SH-SY5Y (cell line): ENCODE measurements at regions not wholly inside any gene's neighbourhood (a gene's known extent, or its start where the extent isn't known, plus 50 kb on each side); places are given as distances from the start of the nearest gene placed in this dataset.

Experiments
- GATA2 ChIP-seq: IDR thresholded peaks from 2 replicates; pipeline ENCODE4 v1.6.1; 2011; ENCODE audit warnings: mild to moderate bottlenecking, low read depth, low read length
- GATA3 ChIP-seq: IDR thresholded peaks from 2 replicates; pipeline ENCODE4 v1.6.1; 2011; ENCODE audit warnings: low read depth, mild to moderate bottlenecking, low read length, moderate library complexity

DNA sequence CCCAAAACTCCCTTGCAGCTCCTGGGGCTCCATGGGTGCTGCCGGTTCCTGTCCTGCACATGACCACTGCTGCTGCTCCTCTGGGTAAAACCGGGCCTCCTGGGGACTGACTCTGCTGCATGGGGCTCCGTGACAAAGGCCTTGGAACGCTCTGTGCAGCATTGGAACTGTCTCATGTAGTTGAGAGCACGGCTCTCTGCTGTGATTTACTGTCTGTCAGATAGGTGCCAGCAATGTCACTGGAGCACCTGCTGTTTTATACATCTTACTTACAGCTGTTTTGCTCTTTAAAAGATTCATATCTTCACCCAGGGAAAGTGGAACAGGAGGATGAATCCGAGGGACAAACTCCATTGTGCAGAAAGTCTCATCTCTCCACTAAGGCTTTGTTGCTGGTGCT, 138.1 kb downstream of the YIPF5 start:
- TF ChIP-seq GATA3 (no peak), GATA2 (peak; percentile 20; the same call in 1 of the 2 replicates)

DNA sequence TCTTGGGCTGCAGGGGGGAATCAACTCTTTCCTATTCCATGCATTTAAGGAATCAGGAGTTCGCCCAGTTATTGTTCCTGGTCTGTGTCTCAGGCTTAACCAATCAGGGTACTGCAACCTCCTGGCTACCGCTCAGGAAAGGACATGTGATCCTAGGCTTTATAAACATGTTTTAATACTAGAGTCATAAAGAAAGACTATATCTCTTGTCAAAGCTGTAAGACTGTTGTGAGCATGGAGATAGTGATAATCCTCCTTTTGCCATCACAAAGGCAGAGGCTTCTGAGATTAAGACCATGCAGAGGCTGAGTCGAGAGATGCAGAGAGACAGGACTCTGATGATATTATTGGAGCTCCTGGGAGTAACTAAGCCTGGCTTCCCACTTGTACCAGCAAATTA, 137.0 kb downstream of the YIPF5 start:
- TF ChIP-seq GATA2 (no peak), GATA3 (no peak)

DNA sequence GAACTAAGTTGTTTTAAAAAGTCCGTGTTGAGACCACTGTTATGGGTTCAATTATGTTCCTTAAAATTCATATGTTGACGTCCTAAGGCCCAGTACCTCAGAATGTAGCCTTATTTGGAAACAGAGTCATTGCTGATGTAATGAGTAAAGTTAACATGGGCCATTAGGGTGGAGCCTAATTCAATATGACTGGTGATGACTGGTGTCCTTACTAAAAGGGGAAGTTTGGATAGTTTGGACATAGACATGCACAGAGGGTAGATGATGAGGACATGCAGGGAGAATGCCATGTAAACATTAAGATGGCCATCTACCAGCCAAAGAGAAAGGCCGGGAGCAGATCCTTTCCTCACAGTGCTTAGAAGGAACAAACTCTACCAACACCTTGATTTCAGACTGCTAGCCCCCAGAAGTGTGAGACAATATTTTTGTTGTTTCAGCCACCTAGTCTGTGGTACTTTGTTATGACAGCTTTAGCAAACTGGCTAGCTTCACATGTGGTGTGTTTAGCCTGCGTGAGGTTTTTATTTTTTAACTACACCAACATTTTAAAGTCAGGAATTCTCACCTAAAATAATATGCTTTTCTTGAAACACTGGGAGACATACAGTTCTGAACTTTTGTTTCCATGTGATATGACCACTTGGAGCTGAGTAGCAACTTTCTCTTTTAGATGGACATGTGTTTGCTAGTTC, 135.3 kb downstream of the YIPF5 start:
- no peak for TF ChIP-seq GATA3
- TF ChIP-seq GATA2, result no peak

DNA sequence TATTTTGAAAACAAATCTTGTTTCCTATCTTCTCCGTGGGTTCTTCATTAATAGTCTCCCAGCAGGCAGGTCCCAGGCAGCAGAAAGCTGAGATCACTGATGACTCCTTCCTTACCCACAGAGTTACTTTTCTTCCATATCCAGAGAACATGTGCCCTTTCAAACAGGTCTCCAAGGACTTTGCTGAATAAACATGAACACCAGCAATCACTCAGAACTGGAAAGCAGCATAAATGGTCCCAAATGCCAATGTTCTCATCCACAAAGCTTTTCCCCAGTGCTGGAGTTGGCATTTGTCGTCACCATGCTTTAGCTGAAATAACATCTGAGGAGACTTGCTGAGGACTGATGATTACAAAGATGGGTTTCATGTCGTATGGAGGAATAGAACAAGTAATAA, 134.0 kb downstream of the YIPF5 start:
- TF ChIP-seq GATA2 (no peak), GATA3 (no peak)

DNA sequence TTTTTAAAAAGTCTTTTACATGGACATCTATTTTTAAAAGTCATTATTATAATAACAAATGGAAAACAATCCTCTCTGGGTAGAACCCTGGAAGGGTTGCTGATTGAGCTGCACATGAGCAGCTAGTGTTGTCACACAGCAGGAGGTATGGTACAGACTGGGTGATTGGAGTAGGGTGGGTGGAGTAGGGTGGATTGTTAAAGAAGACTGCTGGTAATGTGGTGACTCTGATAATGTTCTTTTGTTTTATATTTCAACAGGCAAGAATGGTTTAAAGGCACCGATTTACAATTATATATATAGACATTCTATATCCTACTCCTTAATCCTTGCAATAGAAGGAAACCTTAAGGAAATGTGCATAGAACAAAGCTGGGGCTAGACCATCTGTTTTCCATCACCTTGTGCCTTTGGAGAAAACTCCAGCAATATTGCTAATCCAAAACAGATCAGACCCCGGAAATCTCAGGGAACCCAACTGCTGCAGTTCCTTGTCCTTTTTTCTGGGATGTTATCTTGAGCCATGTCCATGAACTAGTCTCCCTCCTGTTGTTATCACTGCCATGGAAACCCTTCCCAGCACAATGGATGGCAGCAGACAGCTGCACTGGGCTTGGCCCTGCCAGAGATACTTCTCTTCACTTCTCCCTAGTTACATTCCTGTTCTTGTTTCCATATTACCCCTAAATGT, 129.7 kb downstream of the YIPF5 start:
- TF ChIP-seq GATA2 (no peak), GATA3 (no peak)

DNA sequence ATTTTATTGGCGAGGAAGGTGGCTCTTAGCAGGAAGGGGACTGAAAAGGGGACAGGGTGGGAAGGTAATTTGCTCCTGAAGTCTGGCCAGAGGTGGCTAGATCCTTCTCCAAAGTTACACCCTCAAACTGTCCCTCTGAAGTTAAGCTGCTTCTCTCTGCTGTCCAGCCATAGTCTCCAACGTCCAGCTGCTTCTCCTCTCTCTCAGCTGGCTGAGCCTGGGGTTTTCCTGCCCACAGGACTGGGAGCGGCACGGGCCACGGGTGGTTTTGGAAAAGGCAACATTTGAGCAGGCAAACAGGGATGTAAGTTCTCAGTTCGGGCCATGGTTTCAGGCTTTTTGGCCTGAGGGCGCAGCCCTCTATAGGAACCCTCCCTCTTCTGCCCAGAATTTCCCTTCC, 128.3 kb downstream of the YIPF5 start:
- TF ChIP-seq GATA3, result no peak
- no peak for TF ChIP-seq GATA2

DNA sequence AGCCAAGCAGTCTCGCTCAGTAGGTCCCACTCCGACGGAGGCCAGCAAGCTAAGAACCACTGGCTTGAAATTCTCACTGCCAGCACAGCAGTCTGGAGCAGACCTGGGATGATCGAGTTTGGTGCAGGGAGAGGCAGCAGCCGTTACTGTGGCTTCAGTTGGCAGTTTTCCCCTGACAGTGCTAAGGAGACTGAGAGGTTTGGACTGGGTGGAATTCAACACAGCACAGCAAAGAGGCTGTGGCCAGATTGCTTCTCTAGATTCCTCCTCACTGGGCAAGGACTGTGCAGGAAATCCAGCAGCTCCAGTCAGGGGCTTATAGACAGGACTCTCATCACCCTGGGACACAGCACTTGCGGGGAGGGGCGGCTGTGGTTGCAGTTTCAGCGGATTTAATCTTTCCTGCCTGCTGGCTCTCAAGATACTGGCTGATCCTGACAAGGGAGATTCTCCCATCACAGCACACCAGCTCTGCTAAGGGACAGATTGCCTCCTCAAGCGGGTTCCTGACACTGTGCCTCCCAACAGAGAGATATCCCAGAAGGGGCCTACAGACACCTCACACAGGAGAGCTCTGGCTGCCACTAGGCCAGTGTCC, 122.1 kb downstream of the YIPF5 start:
- TF ChIP-seq GATA2, result no peak
- TF ChIP-seq GATA3, result no peak

DNA sequence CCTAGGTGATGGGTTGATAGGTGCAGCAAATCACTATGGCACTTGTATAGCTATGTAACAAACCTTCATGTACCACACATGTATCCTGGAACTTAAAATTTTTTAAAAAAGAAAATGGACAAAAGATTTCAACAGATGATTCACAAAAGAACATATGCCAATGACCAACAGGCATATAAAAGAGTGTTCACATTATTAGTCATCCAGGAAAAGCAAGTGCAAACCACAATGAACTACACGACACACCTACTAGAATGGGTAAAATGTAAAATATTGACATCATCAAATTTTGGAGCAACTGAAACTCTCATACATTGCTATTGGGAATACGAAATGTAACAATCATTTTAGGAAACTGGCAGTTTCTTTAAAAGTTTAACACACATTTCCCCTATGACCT, 109.9 kb downstream of the YIPF5 start:
- no peak for TF ChIP-seq GATA3
- TF ChIP-seq GATA2, result no peak

DNA sequence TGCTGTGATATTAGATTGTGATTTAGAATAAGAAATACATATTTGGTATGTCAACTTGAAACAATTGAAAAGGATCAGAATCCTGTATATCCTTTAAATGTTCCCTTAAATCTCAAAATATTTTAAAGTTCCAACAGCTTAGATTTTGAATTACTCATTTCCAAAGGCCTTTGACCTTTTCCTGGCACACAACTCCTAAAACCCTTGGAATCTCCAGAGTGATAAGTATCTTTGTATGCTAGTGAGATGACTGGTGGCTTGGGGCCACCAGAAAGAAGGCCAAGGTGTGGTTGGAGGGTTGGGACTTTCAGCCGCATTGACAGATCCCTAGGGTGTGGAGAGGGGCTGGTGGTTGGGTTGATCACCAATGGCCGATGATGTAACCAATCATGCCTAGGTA, 104.7 kb downstream of the YIPF5 start:
- TF ChIP-seq GATA2 (no peak), GATA3 (no peak)

DNA sequence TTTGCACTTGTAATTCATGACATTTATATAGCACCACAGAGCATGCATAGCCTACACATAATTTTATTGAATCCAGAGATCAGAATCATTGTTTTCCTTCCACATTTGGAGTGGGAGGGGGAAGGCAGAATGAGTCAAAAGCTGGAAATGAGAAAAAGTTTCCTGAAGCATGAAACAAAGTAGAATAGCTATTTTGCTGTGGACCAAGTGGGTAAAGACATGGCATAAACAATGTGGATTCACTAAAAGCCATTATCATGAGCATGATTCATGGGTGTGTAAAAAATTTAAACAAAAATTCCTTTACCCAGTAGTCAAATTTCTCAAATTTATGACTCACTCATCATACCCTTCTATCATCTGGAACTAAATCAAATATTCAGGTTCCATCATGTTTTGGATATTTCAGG, 97.9 kb downstream of the YIPF5 start:
- TF ChIP-seq GATA3 (no peak), GATA2 (no peak)

DNA sequence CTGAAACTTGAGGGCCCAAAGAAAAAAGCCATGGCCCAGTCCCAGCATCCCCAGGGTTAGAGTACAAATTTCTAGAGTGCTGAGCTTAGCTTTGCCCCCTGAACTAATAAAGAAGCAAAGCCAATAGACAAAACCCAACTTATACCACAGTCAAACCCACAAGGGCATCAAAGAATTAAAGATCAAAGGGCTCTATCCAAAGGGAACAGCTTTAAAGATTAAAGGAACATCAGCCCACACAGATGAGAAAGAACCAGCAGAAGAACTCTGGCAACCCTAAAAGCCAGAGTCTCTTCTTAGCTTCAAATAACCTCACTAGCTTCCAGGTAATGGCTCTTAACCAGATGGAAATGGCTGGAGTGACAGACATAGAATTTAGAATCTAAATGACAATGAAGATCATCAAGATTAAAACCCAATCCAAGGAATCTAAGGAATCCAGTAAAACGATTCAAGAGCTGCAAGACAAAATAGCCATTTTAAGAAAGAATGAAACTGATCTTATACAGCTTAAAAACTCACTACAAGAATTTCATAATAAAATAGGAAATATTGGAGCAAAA, 93.9 kb downstream of the YIPF5 start:
- TF ChIP-seq GATA2, result no peak
- TF ChIP-seq GATA3, result no peak

DNA sequence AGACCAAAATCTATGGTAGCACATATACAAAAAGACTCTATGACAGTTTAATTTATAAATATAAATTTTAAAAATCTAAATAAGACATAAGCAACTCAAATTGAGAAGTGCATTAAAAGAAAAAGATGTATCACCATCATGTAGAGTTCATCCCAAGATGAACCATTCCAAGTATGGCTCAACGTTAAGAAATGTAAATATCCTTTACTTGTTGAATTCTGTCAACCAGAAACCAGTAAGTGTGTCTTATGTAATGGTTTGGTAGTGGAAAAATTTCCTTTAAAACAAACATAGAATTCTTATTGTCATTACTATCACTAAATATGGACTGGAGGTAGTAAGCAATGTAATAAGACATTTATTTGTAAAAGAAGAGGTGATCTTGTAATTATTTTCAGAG, 87.3 kb downstream of the YIPF5 start:
- TF ChIP-seq GATA2 (no peak), GATA3 (no peak)

DNA sequence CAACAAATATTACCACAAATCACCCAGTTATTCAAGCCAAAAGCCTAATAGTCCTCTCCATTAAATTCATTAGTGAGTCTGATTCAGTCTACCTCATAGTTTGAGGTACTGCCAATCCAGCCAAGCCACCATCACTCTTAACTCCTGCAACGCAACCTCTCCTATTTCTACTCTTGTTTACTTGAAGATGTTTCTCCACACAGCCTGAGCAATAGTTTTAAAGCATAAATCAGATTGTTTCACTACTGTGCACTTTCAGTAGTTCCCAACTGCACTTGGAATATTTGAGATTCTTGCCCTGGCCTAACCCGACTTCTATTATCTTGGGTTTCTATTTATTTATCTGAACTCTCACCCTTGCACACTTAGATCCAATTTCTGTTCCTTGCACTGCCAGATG, 85.5 kb downstream of the YIPF5 start:
- no peak for TF ChIP-seq GATA3
- no peak for TF ChIP-seq GATA2

DNA sequence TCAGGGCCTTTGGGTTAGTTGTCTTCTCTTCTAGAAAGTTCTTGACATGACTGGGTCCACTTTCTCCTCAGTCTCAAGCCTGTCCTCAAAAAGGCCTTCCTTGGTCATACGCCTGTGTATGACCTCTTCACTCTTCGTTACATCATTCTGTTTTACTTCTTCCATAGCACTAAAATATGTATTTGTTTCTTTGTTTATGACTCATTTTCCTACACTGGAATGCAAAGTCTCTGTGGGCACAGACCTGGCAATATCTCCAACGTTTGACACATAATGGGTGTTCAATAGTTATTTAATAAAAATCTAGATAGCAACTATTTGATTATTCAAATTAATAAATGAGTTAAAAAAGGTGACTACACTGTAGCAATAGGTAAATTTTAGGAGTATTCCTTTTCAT, 85.1 kb downstream of the YIPF5 start:
- no peak for TF ChIP-seq GATA2
- no peak for TF ChIP-seq GATA3

DNA sequence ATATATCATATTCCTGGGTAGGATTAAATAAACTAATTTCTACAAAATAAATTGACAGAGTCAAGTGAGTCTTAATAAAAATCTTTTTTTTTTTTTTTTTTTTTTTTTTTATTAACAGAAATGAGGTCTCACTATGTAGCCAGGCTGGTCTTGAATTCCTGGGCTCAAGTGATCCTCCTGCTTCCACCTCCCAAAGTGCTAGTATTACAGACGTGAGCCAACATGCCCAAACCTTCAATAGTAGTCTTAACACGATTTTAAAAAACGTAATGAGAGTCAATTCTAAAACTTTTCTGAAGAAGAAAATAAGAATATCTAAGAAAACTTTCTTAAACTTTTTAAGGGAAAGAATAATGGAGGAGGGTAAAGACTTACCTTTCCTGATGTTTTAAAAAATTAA, 84.2 kb downstream of the YIPF5 start:
- TF ChIP-seq GATA2, result no peak
- TF ChIP-seq GATA3, result no peak

DNA sequence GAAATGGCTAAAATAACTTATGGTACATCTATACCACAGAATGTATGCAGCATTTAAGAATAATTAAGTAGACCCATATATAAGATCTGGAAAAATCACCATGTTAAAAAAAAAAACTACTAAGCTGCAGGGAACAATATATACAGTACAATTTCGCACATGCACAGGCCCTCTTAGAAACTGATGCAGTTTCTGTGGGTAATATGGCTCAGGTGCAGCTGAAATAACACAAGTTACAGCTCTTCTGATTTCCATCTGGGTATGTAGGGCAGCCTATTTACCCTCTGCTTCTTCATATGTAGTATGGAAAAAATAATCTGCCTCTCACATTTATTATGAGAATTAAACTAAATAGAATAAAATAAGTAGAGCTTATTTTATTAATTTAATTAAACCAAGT, 82.9 kb downstream of the YIPF5 start:
- no peak for TF ChIP-seq GATA3
- no peak for TF ChIP-seq GATA2
